ENCODE measurements at regions not wholly inside any gene's neighbourhood (a gene's known extent, or its start where the extent isn't known, plus 50 kb on each side); places are given as distances from the start of the nearest gene placed in this dataset.

- DNase-seq (ENCODE audit: low read depth), result no peak
- H3K4me3 ChIP-seq (ENCODE audit: control insufficient read depth, low read depth, low read length), result no peak overlapping the region
- TF ChIP-seq CTCF (IDR thresholded peaks at IDR 0.05; ENCODE audit: control insufficient read depth, insufficient read depth, low read depth, low read length, missing control alignments), result no peak
These were observed 135.1 kb upstream of the DAB2 start for GRCh38 chr5:39559923-39560322.

GRCh38 chr5:39558541-39558940 lies 133.8 kb upstream of the DAB2 start:
- no peak for TF ChIP-seq CTCF (IDR thresholded peaks at IDR 0.05; ENCODE audit: control insufficient read depth, insufficient read depth, low read depth, low read length, missing control alignments)

DNA sequence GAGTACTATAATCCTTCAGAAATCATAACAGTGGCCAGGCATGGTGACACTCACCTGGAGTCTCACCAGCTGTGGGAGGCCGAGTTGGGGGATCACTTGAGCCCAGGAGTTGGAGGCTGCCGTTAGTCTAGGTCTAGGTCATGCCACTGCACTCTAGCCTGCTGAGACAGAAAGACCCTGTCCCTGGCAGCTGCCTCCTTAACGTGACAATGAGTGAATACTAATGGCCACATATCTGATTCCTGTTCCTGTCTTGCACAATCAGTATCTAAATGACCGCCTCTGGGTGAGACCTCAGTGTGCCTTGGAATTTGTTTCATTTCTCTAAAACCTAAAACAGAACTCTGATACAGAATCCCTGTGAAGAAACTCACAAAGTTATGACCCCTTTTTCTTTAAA lies 131.0 kb upstream of the DAB2 start:
- H3K4me3 ChIP-seq (ENCODE audit: control insufficient read depth, low read depth, low read length), result no peak overlapping the region
- DNase-seq (ENCODE audit: low read depth), result no peak
- no peak for TF ChIP-seq CTCF (IDR thresholded peaks at IDR 0.05; ENCODE audit: control insufficient read depth, insufficient read depth, low read depth, low read length, missing control alignments)

More at GRCh38 chr5:39558541-39558940, 133.8 kb upstream of the DAB2 start:
- DNase-seq (ENCODE audit: low read depth), result no peak
- no peak overlapping the region for H3K4me3 ChIP-seq (ENCODE audit: control insufficient read depth, low read depth, low read length)

GRCh38 chr5:39547553-39548154 lies 122.9 kb upstream of the DAB2 start:
- DNase-seq (ENCODE audit: low read depth), result peak; percentile 29
- TF ChIP-seq CTCF (IDR thresholded peaks at IDR 0.05; ENCODE audit: control insufficient read depth, insufficient read depth, low read depth, low read length, missing control alignments), result peak; percentile 69
- H3K4me3 ChIP-seq (ENCODE audit: control insufficient read depth, low read depth, low read length), result no peak overlapping the region

DNA sequence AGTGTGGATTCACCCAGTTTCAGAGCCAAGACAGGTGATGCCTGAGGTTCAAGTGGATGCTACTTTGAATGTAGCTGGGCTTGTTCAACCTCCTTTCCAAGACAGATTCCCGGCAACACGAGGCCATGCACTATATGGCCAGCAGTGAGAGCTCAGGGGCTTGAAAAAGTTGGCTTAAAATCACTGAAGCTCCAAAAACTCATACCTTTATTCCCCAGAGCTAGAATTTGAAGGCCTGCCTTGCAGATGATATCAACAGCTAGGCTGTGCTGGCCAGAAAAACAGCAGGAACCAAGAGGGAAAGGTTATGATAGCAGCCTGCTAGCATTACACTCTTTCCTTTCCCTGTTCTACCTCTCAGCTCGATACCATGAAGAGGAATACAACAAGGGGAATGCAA lies 120.2 kb upstream of the DAB2 start:
- DNase-seq (ENCODE audit: low read depth), result no peak
- H3K4me3 ChIP-seq (ENCODE audit: control insufficient read depth, low read depth, low read length), result no peak overlapping the region
- no peak for TF ChIP-seq CTCF (IDR thresholded peaks at IDR 0.05; ENCODE audit: control insufficient read depth, insufficient read depth, low read depth, low read length, missing control alignments)

DNA sequence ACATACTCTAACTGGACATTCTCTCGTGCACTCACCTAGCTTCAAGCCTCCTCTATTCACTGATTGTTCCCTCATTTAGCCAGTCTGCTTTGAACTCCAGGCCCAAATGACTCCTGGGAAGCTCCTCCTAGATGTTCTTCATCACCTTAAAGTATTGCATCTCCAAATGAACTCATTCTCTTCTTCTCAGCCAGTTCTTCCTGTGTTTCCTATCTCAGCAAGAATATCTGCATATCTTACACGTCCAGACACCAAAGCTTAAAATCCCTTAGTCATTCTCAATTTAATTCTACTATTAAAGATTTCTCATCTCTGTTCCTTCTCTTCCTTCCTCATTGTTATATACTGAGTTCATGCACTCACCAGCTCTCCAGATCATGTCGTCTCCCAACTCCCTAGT lies 118.6 kb upstream of the DAB2 start:
- no peak for DNase-seq (ENCODE audit: low read depth)
- no peak overlapping the region for H3K4me3 ChIP-seq (ENCODE audit: control insufficient read depth, low read depth, low read length)
- TF ChIP-seq CTCF (IDR thresholded peaks at IDR 0.05; ENCODE audit: control insufficient read depth, insufficient read depth, low read depth, low read length, missing control alignments), result no peak
